Breast epithelium (tissue), 3 donors: ENCODE measurements at regions not wholly inside any gene's neighbourhood (a gene's known extent, or its start where the extent isn't known, plus 50 kb on each side); places are given as distances from the start of the nearest gene placed in this dataset.

Experiments used
- CTCF ChIP-seq, 3 donors: fragments of 450-650 bp; IDR thresholded peaks; one replicate each; pipeline ENCODE4 v1.5.1; 2016 to 2017; ENCODE audit warnings: antibody characterized with exemption in 3 of 3, mild to moderate bottlenecking in 3 of 3, moderate library complexity in 3 of 3
- POLR2A ChIP-seq: fragments of 450-650 bp; IDR thresholded peaks from one replicate; pipeline ENCODE4 v1.6.1; 2016; ENCODE audit warnings: antibody characterized with exemption, mild to moderate bottlenecking, moderate library complexity
- POLR2AphosphoS5 ChIP-seq, 3 donors: sonication (generic); formaldehyde crosslinking; IDR thresholded peaks; one replicate each; pipeline ENCODE4 v1.6.1; 2017; ENCODE audit warnings: antibody characterized with exemption in 3 of 3

- TF ChIP-seq CTCF (IDR thresholded peaks at IDR 0.05) = no peak
- no peak for TF ChIP-seq POLR2A
- TF ChIP-seq POLR2AphosphoS5 (IDR thresholded peaks at IDR 0.05) = no peak
These were observed 413.3 kb downstream of the PRDM2 start for GRCh38 chr1:14113271-14113670.
